Fibroblast of pulmonary artery (primary cell): ENCODE measurements at regions not wholly inside any gene's neighbourhood (a gene's known extent, or its start where the extent isn't known, plus 50 kb on each side); places are given as distances from the start of the nearest gene placed in this dataset.

Experiments
- DNase-seq: peaks from one replicate; pipeline ENCODE4 v3.0.0-alpha.2; 2010; ENCODE audit warnings: low read depth
- H3K4me3 ChIP-seq: replicated peaks from 2 replicates; pipeline ENCODE4 v1.5.1; 2011; ENCODE audit warnings: low read depth, mild to moderate bottlenecking, control low read depth, low read length, moderate library complexity
- CTCF ChIP-seq: IDR thresholded peaks from 2 replicates; pipeline ENCODE4 v1.5.1; 2011; ENCODE audit warnings: mild to moderate bottlenecking, control low read depth, low read length, inconsistent platforms; ENCODE audit errors: missing control alignments

DNA sequence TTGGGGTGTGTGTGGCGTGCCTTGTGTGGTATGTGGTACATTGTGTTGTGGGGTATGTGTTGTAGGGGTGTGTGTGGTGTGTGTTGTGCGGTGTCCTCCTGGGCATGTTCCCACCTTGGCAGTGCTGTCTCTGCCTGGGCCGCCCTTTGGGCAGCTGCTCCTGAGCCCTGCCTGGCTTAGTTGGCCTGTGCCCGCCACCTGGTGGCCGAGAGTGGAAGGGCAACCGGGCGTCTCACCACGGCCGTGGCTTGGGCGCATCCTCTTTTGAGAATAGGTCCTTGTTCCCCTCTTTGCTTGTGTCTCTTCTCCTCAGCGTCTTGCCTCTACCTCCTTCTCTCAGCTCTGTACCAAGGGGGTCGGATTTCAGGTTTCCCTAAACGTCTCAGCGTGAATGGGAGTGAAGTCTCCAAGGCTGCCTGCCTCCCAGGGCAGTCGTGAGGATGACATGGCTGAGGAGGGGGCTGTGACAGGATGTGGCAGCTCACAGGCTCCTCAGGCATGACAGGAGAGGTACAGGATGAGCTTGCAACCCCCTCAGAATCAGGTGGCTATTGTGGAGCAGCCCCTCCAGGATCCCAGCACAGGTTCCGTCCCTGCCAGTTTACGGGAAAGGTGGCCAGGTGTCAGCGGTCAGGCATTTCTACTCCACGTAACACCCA lies 98.4 kb upstream of the PODXL start:
- DNase-seq = peak; percentile 81
- TF ChIP-seq CTCF = peak; percentile 87
- no peak overlapping the region for H3K4me3 ChIP-seq

DNA sequence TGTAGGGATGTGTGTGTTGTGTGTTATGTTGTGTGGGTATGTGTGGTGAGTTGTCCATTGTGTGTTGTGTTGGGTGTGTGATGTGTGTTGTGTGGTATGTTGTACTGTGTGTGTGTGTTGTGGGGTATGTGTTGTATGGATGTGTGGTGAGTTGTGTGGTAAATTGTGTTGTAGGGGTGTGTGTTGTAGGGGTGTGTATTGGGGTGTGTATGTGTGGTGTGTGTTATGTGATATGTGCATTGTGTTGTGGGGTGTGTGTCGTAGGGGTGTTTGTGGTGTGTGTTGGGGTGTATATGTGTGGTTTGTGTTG lies 97.8 kb upstream of the PODXL start:
- TF ChIP-seq CTCF = no peak
- no peak for DNase-seq
- H3K4me3 ChIP-seq = no peak overlapping the region

DNA sequence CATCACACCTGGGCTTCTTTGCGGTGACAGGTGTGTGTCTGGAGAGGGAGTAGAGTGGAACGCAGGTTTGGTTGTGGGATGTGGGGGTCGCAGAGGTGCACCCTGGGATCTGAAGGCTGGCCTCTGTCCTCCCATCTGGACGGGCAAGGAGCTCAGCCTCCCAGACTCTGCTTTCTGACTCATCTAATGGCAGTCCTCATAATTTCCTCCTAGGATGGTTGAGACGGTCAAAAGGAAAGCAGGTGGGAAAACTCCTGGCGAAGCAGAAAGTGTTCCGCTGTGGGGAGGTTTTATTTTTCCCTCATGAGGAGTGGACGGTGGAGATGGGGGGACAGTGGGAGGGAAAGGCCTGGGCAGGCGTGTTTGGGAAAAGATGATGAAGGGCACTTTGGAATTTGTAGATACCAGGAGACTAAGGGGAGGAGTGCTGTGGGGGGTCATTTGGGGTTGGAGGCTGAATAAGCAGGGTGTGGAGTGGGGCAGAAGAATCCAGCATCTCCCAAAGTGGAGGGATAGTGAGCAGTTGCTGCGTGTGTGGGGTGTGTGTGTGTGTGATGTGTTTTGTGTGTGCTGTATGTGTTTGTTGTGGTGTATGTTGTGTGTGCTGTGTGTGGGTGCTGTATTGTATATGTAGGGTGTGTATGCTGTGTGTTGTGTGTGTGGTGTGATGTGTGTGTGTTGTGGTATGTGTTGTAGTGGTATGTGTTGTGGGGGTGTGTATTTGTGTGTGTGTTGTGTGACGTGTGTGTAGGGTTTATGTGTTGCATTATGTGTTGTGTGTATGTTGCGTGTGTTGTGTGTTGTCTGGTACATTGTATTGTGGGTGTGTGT lies 97.2 kb upstream of the PODXL start:
- DNase-seq = no peak
- H3K4me3 ChIP-seq = no peak overlapping the region
- no peak for TF ChIP-seq CTCF

DNA sequence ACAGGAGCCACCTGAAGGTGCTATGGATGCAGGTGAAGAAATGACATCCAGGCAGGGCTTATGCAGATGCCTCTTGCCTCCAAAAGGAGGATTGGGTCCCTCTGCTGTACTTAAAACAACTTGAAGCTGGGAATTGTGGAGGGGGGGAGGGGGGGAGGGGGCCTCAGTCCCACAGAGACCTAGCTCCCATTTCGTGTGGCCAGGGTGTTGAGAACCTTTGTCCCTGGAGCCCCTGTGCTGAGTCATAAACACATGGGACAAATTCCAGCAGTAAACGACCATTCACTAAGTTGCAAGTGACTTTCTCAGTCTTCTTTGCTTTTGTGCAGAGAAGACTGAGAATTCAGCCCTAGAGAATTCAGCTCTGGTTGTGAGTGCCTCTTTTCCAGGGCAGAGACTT lies 96.5 kb upstream of the PODXL start:
- no peak overlapping the region for H3K4me3 ChIP-seq
- TF ChIP-seq CTCF = no peak
- DNase-seq = no peak

DNA sequence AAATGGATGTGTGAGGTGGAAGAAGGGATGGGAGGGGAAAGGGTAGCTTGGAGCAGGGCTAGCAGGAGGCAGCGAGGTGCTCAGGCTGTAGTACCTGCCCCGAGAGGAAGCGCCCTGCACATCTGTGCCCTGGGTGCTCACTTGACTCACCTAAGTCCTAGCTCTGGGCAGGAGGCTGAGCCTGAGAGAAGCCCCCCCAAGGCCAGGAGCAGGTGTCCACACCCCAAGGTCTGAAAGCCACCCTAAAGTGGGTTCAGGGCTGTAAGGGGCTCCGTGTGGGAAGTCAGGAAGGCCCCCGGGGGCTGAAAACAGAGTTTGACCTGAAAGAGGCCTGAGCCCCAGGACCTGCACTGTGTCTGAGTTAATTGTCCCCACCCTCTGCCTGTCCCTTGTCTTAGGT lies 95.8 kb upstream of the PODXL start:
- no peak overlapping the region for H3K4me3 ChIP-seq
- no peak for DNase-seq
- no peak for TF ChIP-seq CTCF

GRCh38 chr7:131649879-131650278 lies 93.5 kb upstream of the PODXL start:
- no peak for TF ChIP-seq CTCF
- DNase-seq = no peak
- H3K4me3 ChIP-seq = no peak overlapping the region
